AG09319 (cell line): ENCODE measurements at regions not wholly inside any gene's neighbourhood (a gene's known extent, or its start where the extent isn't known, plus 50 kb on each side); places are given as distances from the start of the nearest gene placed in this dataset.

ENCODE experiments used
- DNase-seq: peaks from one replicate; pipeline ENCODE4 v3.0.0-alpha.2; 2010; ENCODE audit warnings: low read depth; ENCODE audit errors: extremely low read depth
- CTCF ChIP-seq: IDR thresholded peaks from 2 replicates; pipeline ENCODE4 v1.5.1; 2011; ENCODE audit warnings: low read depth, mild to moderate bottlenecking, inconsistent platforms, low read length, moderate library complexity

- TF ChIP-seq CTCF = no peak
- DNase-seq = no peak
These were observed 170.4 kb downstream of the SALL1 start for GRCh38 chr16:50980666-50981065.

GRCh38 chr16:50979806-50980620 is 171.1 kb downstream of the SALL1 start:
- no peak for TF ChIP-seq CTCF
- DNase-seq = no peak

GRCh38 chr16:50977138-50977537 is 173.9 kb downstream of the SALL1 start:
- TF ChIP-seq CTCF = no peak
- DNase-seq = no peak

GRCh38 chr16:50974438-50975036 is 176.5 kb downstream of the SALL1 start:
- no peak for TF ChIP-seq CTCF
- DNase-seq = no peak

- TF ChIP-seq CTCF = no peak
- DNase-seq = no peak
These were observed 178.2 kb downstream of the SALL1 start for GRCh38 chr16:50972876-50973275.

- no peak for TF ChIP-seq CTCF
- DNase-seq = no peak
These were observed 180.8 kb downstream of the SALL1 start for GRCh38 chr16:50970281-50970680.

GRCh38 chr16:50967827-50968612 is 183.1 kb downstream of the SALL1 start:
- no peak for TF ChIP-seq CTCF

More at GRCh38 chr16:50967827-50968612, 183.1 kb downstream of the SALL1 start:
- no peak for DNase-seq
